ENCODE measurements at regions not wholly inside any gene's neighbourhood (a gene's known extent, or its start where the extent isn't known, plus 50 kb on each side); places are given as distances from the start of the nearest gene placed in this dataset.

- Histone ChIP-seq H2AFZ (ENCODE audit: low read depth, low read length) (no peak overlapping the region), H3K79me2 (replicated peaks; ENCODE audit: insufficient read depth, low read length) (no peaks in the 10 kb centered on the region), H3K4me3 (ENCODE audit: low read length) (peak overlapping the region; percentile 45), H3K9me3 (ENCODE audit: low read length) (no peaks in the 10 kb centered on the region), H3K9me2 (ENCODE audit: insufficient read depth, low read length) (no peaks in the 10 kb centered on the region), H3K27ac (ENCODE audit: low read length) (no peak overlapping the region), H4K20me1 (ENCODE audit: insufficient read depth) (no peaks in the 10 kb centered on the region), H3F3A (ENCODE audit: insufficient read depth, low read length, poor library complexity, severe bottlenecking) (no peaks in the 10 kb centered on the region), H3K36me3 (ENCODE audit: insufficient read depth, low read length) (no peaks in the 10 kb centered on the region), H3K9ac (ENCODE audit: low read length) (no peak overlapping the region), H3K27me3 (ENCODE audit: insufficient read depth, low read depth, low read length) (peaks cover 8% of the 10 kb centered on the region), H3K4me2 (ENCODE audit: low read length) (peak overlapping the region; percentile 31)
- TF ChIP-seq EZH2 (IDR thresholded peaks at IDR 0.05; ENCODE audit: borderline replicate concordance, insufficient read depth, low read length, poor library complexity, severe bottlenecking): no peak
- no peak for TF ChIP-seq POLR2AphosphoS5 (IDR thresholded peaks at IDR 0.05)
- no peak for TF ChIP-seq EP300 (conservative IDR thresholded peaks at IDR 0.05; ENCODE audit: poor library complexity, severe bottlenecking)
- no peak for TF ChIP-seq CTCF (IDR thresholded peaks at IDR 0.05; ENCODE audit: poor library complexity, severe bottlenecking)
- TF ChIP-seq RAD21 (conservative IDR thresholded peaks at IDR 0.05): no peak
- no peak for TF ChIP-seq MXI1 (conservative IDR thresholded peaks at IDR 0.05; ENCODE audit: poor library complexity, severe bottlenecking)
- no peak for TF ChIP-seq TAF1 (IDR thresholded peaks at IDR 0.05; ENCODE audit: low read depth)
- no peak for TF ChIP-seq SMC3 (conservative IDR thresholded peaks at IDR 0.05; ENCODE audit: poor library complexity)
- TF ChIP-seq REST (IDR thresholded peaks at IDR 0.05; ENCODE audit: borderline replicate concordance): no peak
Measured at GRCh38 chr3:137264843-137265330, 307.1 kb downstream of the IL20RB start.

GRCh38 chr3:137282871-137283270 is 325.1 kb downstream of the IL20RB start:
- no peak overlapping the region for H2AFZ ChIP-seq (ENCODE audit: low read depth, low read length)
- no peaks in the 10 kb centered on the region for H3K9me3 ChIP-seq (ENCODE audit: low read length)
- TF ChIP-seq SMC3 (conservative IDR thresholded peaks at IDR 0.05; ENCODE audit: poor library complexity): no peak
- no peak for TF ChIP-seq POLR2AphosphoS5 (IDR thresholded peaks at IDR 0.05)
- no peak for TF ChIP-seq REST (IDR thresholded peaks at IDR 0.05; ENCODE audit: borderline replicate concordance)
- no peak for TF ChIP-seq CTCF (IDR thresholded peaks at IDR 0.05; ENCODE audit: poor library complexity, severe bottlenecking)
- no peaks in the 10 kb centered on the region for H3K36me3 ChIP-seq (ENCODE audit: insufficient read depth, low read length)
- no peaks in the 10 kb centered on the region for H3K79me2 ChIP-seq (replicated peaks; ENCODE audit: insufficient read depth, low read length)
- H3K4me3 ChIP-seq (ENCODE audit: low read length): no peak overlapping the region
- no peaks in the 10 kb centered on the region for H4K20me1 ChIP-seq (ENCODE audit: insufficient read depth)
- H3K9ac ChIP-seq (ENCODE audit: low read length): no peak overlapping the region
- no peak overlapping the region for H3K4me2 ChIP-seq (ENCODE audit: low read length)
- no peaks in the 10 kb centered on the region for H3F3A ChIP-seq (ENCODE audit: insufficient read depth, low read length, poor library complexity, severe bottlenecking)
- no peaks in the 10 kb centered on the region for H3K27me3 ChIP-seq (ENCODE audit: insufficient read depth, low read depth, low read length)
- H3K27ac ChIP-seq (ENCODE audit: low read length): no peak overlapping the region
- no peaks in the 10 kb centered on the region for H3K9me2 ChIP-seq (ENCODE audit: insufficient read depth, low read length)

All from neural cell (in vitro differentiated cells).